ENCODE measurements at regions not wholly inside any gene's neighbourhood (a gene's known extent, or its start where the extent isn't known, plus 50 kb on each side); places are given as distances from the start of the nearest gene placed in this dataset.

DNA sequence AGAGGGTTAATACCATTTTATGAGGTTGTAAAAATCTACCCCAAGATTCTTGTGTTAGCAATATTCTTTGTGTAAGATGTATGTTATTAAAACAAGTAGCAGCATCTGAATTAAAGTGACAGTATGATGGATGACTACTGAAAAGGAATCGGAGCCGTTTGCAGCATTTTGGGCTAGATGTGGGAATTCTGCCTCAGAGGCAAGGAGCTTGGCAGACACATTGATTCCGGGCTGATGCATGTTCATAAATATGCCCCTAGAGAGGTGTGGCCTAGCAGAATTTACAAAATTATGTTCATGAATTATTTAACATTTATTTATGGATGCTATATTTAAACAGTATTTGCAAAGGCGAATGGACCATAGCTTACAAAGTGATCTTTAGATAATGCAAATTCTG is 389.0 kb upstream of the ETAA1 start:
- Histone ChIP-seq H3K27ac (ENCODE audit: low read length in 2 of 2) (no peak overlapping the region), H3K9ac (ENCODE audit: low read length) (no peak overlapping the region), H3K79me2 (ENCODE audit: control insufficient read depth, insufficient read depth, low read length) (no peaks in the 10 kb centered on the region), H3K36me3 (replicated peaks in 1 of 2; ENCODE audit: control extremely low read depth in 1 of 2, control insufficient read depth in 1 of 2, extremely low read depth in 1 of 2, insufficient read depth in 2 of 2, low read length in 1 of 2) (no peaks in the 10 kb centered on the region), H2AFZ (ENCODE audit: insufficient read depth, low read depth, low read length, poor library complexity, severe bottlenecking) (no peak overlapping the region), H3K4me2 (replicated peaks; ENCODE audit: low read depth, low read length, poor library complexity, severe bottlenecking) (no peak overlapping the region), H3K9me3 (ENCODE audit: control extremely low read depth in 1 of 3, control insufficient read depth in 2 of 3, insufficient read depth in 1 of 3, low read length in 2 of 3) (no peaks in the 10 kb centered on the region), H3K4me1 (ENCODE audit: control insufficient read depth in 2 of 2, insufficient read depth in 2 of 2, low read length in 2 of 2) (no peaks in the 10 kb centered on the region), H3K27me3 (replicated peaks in 1 of 4; ENCODE audit: control extremely low read depth in 1 of 4, control insufficient read depth in 3 of 4, insufficient read depth in 4 of 4, low read length in 3 of 4) (no peaks in the 10 kb centered on the region), H3K4me3 (ENCODE audit: control extremely low read depth in 1 of 5, extremely low read depth in 1 of 5, insufficient read depth in 1 of 5, low read depth in 2 of 5, low read length in 4 of 5) (no peak overlapping the region), H4K20me1 (ENCODE audit: control insufficient read depth, insufficient read depth, low read length, poor library complexity, severe bottlenecking) (no peaks in the 10 kb centered on the region)
- no peak for ATAC-seq (ENCODE audit: low read depth)
- no peak for DNase-seq
- H3K4me3 Mint-ChIP-seq, result no peak overlapping the region
- no peak for TF ChIP-seq EZH2 (IDR thresholded peaks at IDR 0.05; ENCODE audit: borderline replicate concordance, insufficient read depth, low read depth, low read length, poor library complexity, severe bottlenecking)
- no peak for TF ChIP-seq CTCF (IDR thresholded peaks at IDR 0.05)
- intact Hi-C loops (cut with micrococcal nuclease), result no loop called here
- CTCF ChIA-PET, result no interaction called here
- H3K27me3 Mint-ChIP-seq, result peaks cover 4% of the 10 kb centered on the region
- no peaks in the 10 kb centered on the region for H3K4me1 Mint-ChIP-seq
- POLR2A ChIA-PET, result no interaction called here
- WGBS (ENCODE audit: insufficient coverage), result 100% methylated on average over 2 of the region's 4 CpGs
- no peaks in the 10 kb centered on the region for H3K9me3 Mint-ChIP-seq (ENCODE audit: insufficient read depth)
- no peak overlapping the region for H3K27ac Mint-ChIP-seq

DNA sequence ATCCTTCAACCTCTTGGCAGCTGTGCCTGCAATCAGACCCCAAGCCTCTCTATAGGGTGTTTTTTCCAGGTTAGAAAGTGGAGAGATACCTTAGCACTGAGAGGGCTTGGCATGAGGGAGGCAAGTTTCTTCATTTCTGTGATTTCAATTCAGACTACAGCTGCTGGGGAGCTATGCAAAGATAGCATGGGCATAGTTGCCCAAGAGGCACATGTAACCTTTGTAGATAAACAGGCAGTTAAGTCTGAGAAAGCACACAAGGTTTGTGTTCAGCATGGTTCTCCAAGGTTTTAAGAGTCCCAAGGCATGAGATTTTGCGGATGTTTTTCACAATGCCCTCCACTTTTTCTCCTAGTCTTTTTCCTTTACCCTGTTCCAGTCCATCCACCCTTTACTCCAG is 385.0 kb upstream of the ETAA1 start:
- H3K4me1 ChIP-seq (ENCODE audit: control insufficient read depth in 2 of 2, insufficient read depth in 2 of 2, low read length in 2 of 2), result no peaks in the 10 kb centered on the region
- 88% methylated on average over 1 of the region's 1 CpG for WGBS (ENCODE audit: insufficient coverage)
- no peaks in the 10 kb centered on the region for H3K27me3 ChIP-seq (replicated peaks in 1 of 4; ENCODE audit: control extremely low read depth in 1 of 4, control insufficient read depth in 3 of 4, insufficient read depth in 4 of 4, low read length in 3 of 4)
- no peaks in the 10 kb centered on the region for H3K79me2 ChIP-seq (ENCODE audit: control insufficient read depth, insufficient read depth, low read length)
- no peak overlapping the region for H2AFZ ChIP-seq (ENCODE audit: insufficient read depth, low read depth, low read length, poor library complexity, severe bottlenecking)
- no peak overlapping the region for H3K4me3 ChIP-seq (ENCODE audit: control extremely low read depth in 1 of 5, extremely low read depth in 1 of 5, insufficient read depth in 1 of 5, low read depth in 2 of 5, low read length in 4 of 5)
- no peak overlapping the region for H3K9ac ChIP-seq (ENCODE audit: low read length)
- TF ChIP-seq EZH2 (IDR thresholded peaks at IDR 0.05; ENCODE audit: borderline replicate concordance, insufficient read depth, low read depth, low read length, poor library complexity, severe bottlenecking), result no peak
- TF ChIP-seq CTCF (IDR thresholded peaks at IDR 0.05), result no peak
- H3K9me3 ChIP-seq (ENCODE audit: control extremely low read depth in 1 of 3, control insufficient read depth in 2 of 3, insufficient read depth in 1 of 3, low read length in 2 of 3), result no peaks in the 10 kb centered on the region
- intact Hi-C loops (cut with micrococcal nuclease), result no loop called here
- Mint-ChIP-seq H3K4me1 (no peaks in the 10 kb centered on the region), H3K27ac (no peak overlapping the region), H3K27me3 (no peaks in the 10 kb centered on the region), H3K4me3 (no peak overlapping the region), H3K9me3 (ENCODE audit: insufficient read depth) (no peaks in the 10 kb centered on the region)
- CTCF ChIA-PET, result no interaction called here
- no peak overlapping the region for H3K4me2 ChIP-seq (replicated peaks; ENCODE audit: low read depth, low read length, poor library complexity, severe bottlenecking)
- H3K27ac ChIP-seq (ENCODE audit: low read length in 2 of 2), result no peak overlapping the region
- H3K36me3 ChIP-seq (replicated peaks in 1 of 2; ENCODE audit: control extremely low read depth in 1 of 2, control insufficient read depth in 1 of 2, extremely low read depth in 1 of 2, insufficient read depth in 2 of 2, low read length in 1 of 2), result no peaks in the 10 kb centered on the region
- DNase-seq (no peak), ATAC-seq (ENCODE audit: low read depth) (no peak)
- H4K20me1 ChIP-seq (ENCODE audit: control insufficient read depth, insufficient read depth, low read length, poor library complexity, severe bottlenecking), result no peaks in the 10 kb centered on the region
- POLR2A ChIA-PET, result no interaction called here
